Thyroid gland (tissue), 4 donors: ENCODE measurements at regions not wholly inside any gene's neighbourhood (a gene's known extent, or its start where the extent isn't known, plus 50 kb on each side); places are given as distances from the start of the nearest gene placed in this dataset.

Source experiments
- DNase-seq, 2 donors: peaks; one replicate each; pipeline ENCODE4 v3.0.0-alpha.2; 2019
- H3K27ac ChIP-seq, 3 donors: fragments of 200-600 bp; sonication (generic); 1 replicate in 2 of 3; 2 replicates in 1 of 3; pipeline ENCODE4 v1.5.1; 2016 to 2019; ENCODE audit warnings: mild to moderate bottlenecking in 1 of 3, moderate library complexity in 1 of 3
- H3K27me3 ChIP-seq: fragments of 200-600 bp; sonication (generic); one replicate; pipeline ENCODE4 v1.5.1; 2019
- H3K36me3 ChIP-seq, 2 donors: fragments of 200-600 bp; sonication (generic); one replicate each; pipeline ENCODE4 v1.5.1; 2016 to 2019
- H3K4me1 ChIP-seq, 2 donors: fragments of 200-600 bp; sonication (generic); one replicate each; pipeline ENCODE4 v1.5.1; 2017 to 2019
- H3K4me3 ChIP-seq, 3 donors: fragments of 200-600 bp; sonication (generic); replicated peaks in 1 of 3; 1 replicate in 2 of 3; 2 replicates in 1 of 3; pipeline ENCODE4 v1.5.1; 2016; ENCODE audit warnings: mild to moderate bottlenecking in 1 of 3
- H3K9me3 ChIP-seq: fragments of 200-600 bp; sonication (generic); one replicate; pipeline ENCODE4 v1.5.1; 2017
- CTCF ChIP-seq, 6 experiments: fragments of 200-600 bp in 3 of 6; fragments of 450-650 bp in 3 of 6; sonication (generic) in 3 of 6; IDR thresholded peaks; one replicate each; pipeline ENCODE4 v1.5.1; 2016 to 2019; ENCODE audit warnings: antibody characterized with exemption in 6 of 6, mild to moderate bottlenecking in 2 of 6, inconsistent platforms in 1 of 6, moderate library complexity in 1 of 6
- POLR2A ChIP-seq, 2 donors: fragments of 450-650 bp; IDR thresholded peaks; one replicate each; pipeline ENCODE4 v1.6.1; 2017; ENCODE audit warnings: antibody characterized with exemption in 2 of 2, mild to moderate bottlenecking in 2 of 2, moderate library complexity in 1 of 2
- WGBS, 2 donors: methylation state at CpG; one replicate each; pipeline ENCODE4 v1.1.5; 2017; 5-methylcytosine and 5-hydroxymethylcytosine counted together
- intact Hi-C: fragments of 100-400 bp; cut with DNase I; formaldehyde crosslinking; loops from one replicate; pipeline ENCODE4 v1.15.1; 2023

DNA sequence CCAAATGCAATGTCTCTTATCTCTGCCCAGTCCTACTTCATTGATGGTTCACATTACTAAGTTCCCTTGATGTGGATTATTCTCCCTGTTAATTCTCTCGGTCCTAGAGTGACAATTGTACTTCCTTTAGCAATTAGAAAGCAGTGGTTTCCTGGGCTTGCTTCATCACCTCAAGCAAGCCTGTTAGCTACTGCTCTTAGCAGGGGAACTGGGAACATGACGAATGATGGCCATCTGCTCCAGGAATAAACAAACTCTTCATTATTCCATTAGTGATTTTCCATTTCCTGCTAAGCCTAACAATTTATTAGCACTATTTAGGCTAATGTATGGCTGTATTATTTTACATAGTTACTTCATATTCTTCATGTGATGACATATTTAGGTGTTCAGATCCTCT is 331.8 kb downstream of the MTX2 start:
- no peak overlapping the region for H3K4me3 ChIP-seq
- no peaks in the 10 kb centered on the region for H3K36me3 ChIP-seq
- no peaks in the 10 kb centered on the region for H3K9me3 ChIP-seq
- intact Hi-C loops = no loop called here
- H3K27ac ChIP-seq = no peak overlapping the region
- 67 to 78% methylated on average over 2 of the region's 2 CpGs for WGBS, 2 donors
- no peak for DNase-seq
- H3K4me1 ChIP-seq = no peaks in the 10 kb centered on the region
- H3K27me3 ChIP-seq = no peaks in the 10 kb centered on the region
- TF ChIP-seq CTCF (IDR thresholded peaks at IDR 0.05) = no peak
- TF ChIP-seq POLR2A (IDR thresholded peaks at IDR 0.05) = no peak

- 84 to 86% methylated on average over 4 of the region's 4 CpGs for WGBS, 2 donors
- DNase-seq = no peak
These were observed 342.8 kb downstream of the MTX2 start for GRCh38 chr2:176612036-176612435.

GRCh38 chr2:176612736-176613135 is 343.5 kb downstream of the MTX2 start:
- TF ChIP-seq CTCF (IDR thresholded peaks at IDR 0.05) = no peak
- TF ChIP-seq POLR2A (IDR thresholded peaks at IDR 0.05) = no peak
- Histone ChIP-seq H3K4me3 (no peak overlapping the region), H3K36me3 (no peaks in the 10 kb centered on the region), H3K4me1 (no peaks in the 10 kb centered on the region), H3K9me3 (no peaks in the 10 kb centered on the region), H3K27me3 (no peaks in the 10 kb centered on the region), H3K27ac (no peak overlapping the region)
- DNase-seq = no peak
- intact Hi-C loops = no loop called here
- 25 to 43% methylated on average over 3 of the region's 3 CpGs for WGBS, 2 donors

More at GRCh38 chr2:176612036-176612435, 342.8 kb downstream of the MTX2 start:
- Histone ChIP-seq H3K36me3 (no peaks in the 10 kb centered on the region), H3K27ac (no peak overlapping the region), H3K4me3 (no peak overlapping the region), H3K9me3 (no peaks in the 10 kb centered on the region), H3K4me1 (no peaks in the 10 kb centered on the region), H3K27me3 (no peaks in the 10 kb centered on the region)
- TF ChIP-seq POLR2A (IDR thresholded peaks at IDR 0.05) (no peak), CTCF (IDR thresholded peaks at IDR 0.05) (no peak)
- intact Hi-C loops = no loop called here

DNA sequence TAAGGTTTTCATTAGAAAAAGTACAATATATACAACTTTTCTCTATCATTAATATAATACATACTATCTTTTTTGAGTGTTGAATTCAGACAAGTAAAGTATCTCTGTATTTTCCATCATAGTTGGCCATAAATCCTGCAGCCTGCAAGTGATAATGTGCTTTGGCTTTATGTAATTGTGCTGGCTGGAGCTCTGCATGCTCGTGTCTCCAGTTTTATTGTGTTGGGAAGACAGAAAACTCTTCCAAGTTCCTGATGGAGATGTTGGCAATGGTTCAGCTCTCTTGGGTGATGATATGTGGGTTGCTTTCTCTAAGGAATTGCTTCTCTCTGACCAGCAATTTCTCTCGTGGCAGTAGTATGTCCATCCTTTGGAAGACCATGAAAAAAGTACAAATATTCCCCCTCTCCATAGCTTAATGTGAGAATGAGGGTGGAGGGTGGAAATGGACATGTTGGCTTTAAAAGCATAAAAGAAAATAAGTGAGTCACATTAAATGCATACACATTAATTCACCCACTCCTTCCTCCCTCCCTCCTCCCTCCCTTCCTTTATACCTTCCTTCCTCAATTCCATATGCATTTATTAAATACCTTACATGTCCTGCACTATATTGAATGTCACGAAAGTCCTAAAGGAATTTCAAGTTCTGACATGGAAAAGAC is 344.2 kb downstream of the MTX2 start:
- TF ChIP-seq POLR2A (IDR thresholded peaks at IDR 0.05) = no peak
- no peak for TF ChIP-seq CTCF (IDR thresholded peaks at IDR 0.05)
- Histone ChIP-seq H3K27ac (no peak overlapping the region), H3K36me3 (no peaks in the 10 kb centered on the region), H3K27me3 (no peaks in the 10 kb centered on the region), H3K4me1 (no peaks in the 10 kb centered on the region), H3K9me3 (no peaks in the 10 kb centered on the region), H3K4me3 (no peak overlapping the region)
- no peak for DNase-seq
- 56 to 57% methylated on average over 3 of the region's 3 CpGs for WGBS, 2 donors
- intact Hi-C loops = no loop called here

- Histone ChIP-seq H3K4me3 (no peak overlapping the region), H3K4me1 (no peaks in the 10 kb centered on the region), H3K36me3 (no peaks in the 10 kb centered on the region), H3K27ac (no peak overlapping the region), H3K9me3 (no peaks in the 10 kb centered on the region), H3K27me3 (no peaks in the 10 kb centered on the region)
- no peak for TF ChIP-seq CTCF (IDR thresholded peaks at IDR 0.05)
- no peak for TF ChIP-seq POLR2A (IDR thresholded peaks at IDR 0.05)
- intact Hi-C loops = no loop called here
- WGBS, 2 donors = 63 to 72% methylated on average over 2 of the region's 2 CpGs
- DNase-seq = no peak
These were observed 344.8 kb downstream of the MTX2 start for GRCh38 chr2:176614049-176614448.
